PC-3 (cell line): ENCODE measurements at regions not wholly inside any gene's neighbourhood (a gene's known extent, or its start where the extent isn't known, plus 50 kb on each side); places are given as distances from the start of the nearest gene placed in this dataset.

ENCODE experiments used
- ATAC-seq: fragments of 200-7000 bp; cut with Tn5 transposase; 2 replicates; pipeline ENCODE4 v1.9.1; 2020; ENCODE audit warnings: mild to moderate bottlenecking, moderate library complexity
- BruUV-seq: library from RNA; stranded (reverse); fragments of 400-500 nt; replicated peaks from 2 replicates; lab custom pipeline; 2021; lab: Mats Ljungman, UMichigan
- CTCF ChIA-PET: fragments of 300-600 bp; sonication (Branson Sonifier 250); formaldehyde crosslinking; loops from one replicate; lab custom pipeline; 2022; ENCODE audit warnings: antibody characterized with exemption; lab: Charles Lee
- POLR2A ChIA-PET: fragments of 300-600 bp; sonication (Branson Sonifier 250); formaldehyde crosslinking; loops from one replicate; lab custom pipeline; 2022; ENCODE audit warnings: antibody characterized with exemption; ENCODE audit not compliant: unreplicated experiment; lab: Charles Lee
- DNase-seq: peaks from one replicate; pipeline ENCODE4 v3.0.0-alpha.2; 2015
- H2AFZ ChIP-seq: fragments of 300-600 bp; sonication (generic); 2 replicates; pipeline ENCODE4 v1.6.0; 2016; ENCODE audit warnings: antibody characterized with exemption, low read length
- H3F3A ChIP-seq: fragments of 300-600 bp; sonication (generic); one replicate; pipeline ENCODE4 v1.6.0; 2017; ENCODE audit warnings: antibody characterized with exemption, low read length, control low read depth, mild to moderate bottlenecking; ENCODE audit not compliant: unreplicated experiment
- H3K27ac ChIP-seq: fragments of 300-600 bp; sonication (generic); 2 replicates; pipeline ENCODE4 v1.5.1; 2016; ENCODE audit warnings: mild to moderate bottlenecking, low read length
- H3K27me3 ChIP-seq: fragments of 300-600 bp; sonication (generic); 2 replicates; pipeline ENCODE4 v1.6.1; 2016; ENCODE audit warnings: low read length, mixed read lengths
- H3K36me3 ChIP-seq: fragments of 300-600 bp; sonication (generic); 2 replicates; pipeline ENCODE4 v1.6.1; 2016; ENCODE audit warnings: low read depth, mixed run types, low read length, mixed read lengths
- H3K4me1 ChIP-seq: fragments of 300-600 bp; sonication (generic); 2 replicates; pipeline ENCODE4 v1.5.1; 2016; ENCODE audit warnings: low read length; ENCODE audit not compliant: insufficient read depth
- H3K4me2 ChIP-seq: fragments of 300-600 bp; sonication (generic); 2 replicates; pipeline ENCODE4 v1.6.0; 2016; ENCODE audit warnings: low read length
- H3K4me3 ChIP-seq: fragments of 300-600 bp; sonication (generic); 2 replicates; pipeline ENCODE4 v1.5.1; 2016; ENCODE audit warnings: mild to moderate bottlenecking, low read length, mixed read lengths
- H3K79me2 ChIP-seq: fragments of 300-600 bp; sonication (generic); 2 replicates; pipeline ENCODE4 v1.6.1; 2017; ENCODE audit warnings: low read length, mixed read lengths
- H3K9ac ChIP-seq: fragments of 300-600 bp; sonication (generic); 2 replicates; pipeline ENCODE4 v1.6.0; 2016; ENCODE audit warnings: mild to moderate bottlenecking, low read length
- H3K9me2 ChIP-seq: fragments of 300-600 bp; sonication (generic); replicated peaks from 2 replicates; pipeline ENCODE4 v1.6.1; 2016; ENCODE audit warnings: mixed run types, low read length, mixed read lengths
- H3K9me3 ChIP-seq: fragments of 300-600 bp; sonication (generic); 2 replicates; pipeline ENCODE4 v1.6.1; 2016; ENCODE audit warnings: low read length, mixed read lengths
- H4K20me1 ChIP-seq: fragments of 300-600 bp; sonication (generic); 2 replicates; pipeline ENCODE4 v1.6.1; 2016; ENCODE audit warnings: low read length, mixed read lengths
- EZH2 ChIP-seq: fragments of 300-600 bp; sonication (generic); IDR thresholded peaks from one replicate; pipeline ENCODE4 v1.6.1; 2017; ENCODE audit warnings: antibody characterized with exemption, mild to moderate bottlenecking, low read length; ENCODE audit not compliant: unreplicated experiment
- EZH2phosphoT487 ChIP-seq: fragments of 300-600 bp; sonication (generic); IDR thresholded peaks from 2 replicates; pipeline ENCODE4 v1.6.1; 2018; ENCODE audit warnings: mild to moderate bottlenecking, antibody characterized with exemption, low read length, borderline replicate concordance
- intact Hi-C: fragments of 100-400 bp; cut with micrococcal nuclease; formaldehyde crosslinking; loops from 2 replicates; pipeline ENCODE4 v1.9.0; 2023
- TF ChIP-seq, protein P1 (sequence below): fragments of 300-600 bp; sonication (generic); conservative IDR thresholded peaks from 2 replicates; pipeline ENCODE4 v1.5.1; 2017; ENCODE audit warnings: antibody characterized with exemption, low read depth, mild to moderate bottlenecking, low read length

DNA sequence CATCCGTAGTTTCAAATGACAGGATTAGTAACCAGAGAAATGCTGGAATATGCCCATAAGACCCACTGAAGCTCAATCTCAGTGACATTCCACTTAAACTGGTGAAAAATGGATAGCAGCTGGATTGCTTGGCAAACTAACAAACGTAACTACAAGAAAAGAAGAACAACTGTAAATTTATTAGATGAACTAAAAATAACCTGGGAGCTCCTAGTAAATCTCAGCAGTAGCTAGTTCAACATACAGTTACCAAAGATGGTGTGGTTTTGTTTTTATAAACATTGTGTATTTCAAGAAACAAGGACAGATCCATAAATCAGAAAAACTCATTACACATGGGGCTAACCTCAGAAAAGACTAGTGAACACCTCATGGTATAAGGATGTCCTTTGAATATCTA is 531.9 kb downstream of the XIRP2 start:
- H3K9ac ChIP-seq, result no peak overlapping the region
- no peaks in the 10 kb centered on the region for H3K36me3 ChIP-seq
- no peaks in the 10 kb centered on the region for H3K27me3 ChIP-seq
- H3K9me3 ChIP-seq, result no peaks in the 10 kb centered on the region
- no peaks in the 10 kb centered on the region for H4K20me1 ChIP-seq
- POLR2A ChIA-PET, result no interaction called here
- ATAC-seq (no peak), DNase-seq (no peak)
- CTCF ChIA-PET, result no interaction called here
- TF ChIP-seq EZH2, result no peak
- TF ChIP-seq EZH2phosphoT487, result no peak
- TF ChIP-seq, protein P1, sequence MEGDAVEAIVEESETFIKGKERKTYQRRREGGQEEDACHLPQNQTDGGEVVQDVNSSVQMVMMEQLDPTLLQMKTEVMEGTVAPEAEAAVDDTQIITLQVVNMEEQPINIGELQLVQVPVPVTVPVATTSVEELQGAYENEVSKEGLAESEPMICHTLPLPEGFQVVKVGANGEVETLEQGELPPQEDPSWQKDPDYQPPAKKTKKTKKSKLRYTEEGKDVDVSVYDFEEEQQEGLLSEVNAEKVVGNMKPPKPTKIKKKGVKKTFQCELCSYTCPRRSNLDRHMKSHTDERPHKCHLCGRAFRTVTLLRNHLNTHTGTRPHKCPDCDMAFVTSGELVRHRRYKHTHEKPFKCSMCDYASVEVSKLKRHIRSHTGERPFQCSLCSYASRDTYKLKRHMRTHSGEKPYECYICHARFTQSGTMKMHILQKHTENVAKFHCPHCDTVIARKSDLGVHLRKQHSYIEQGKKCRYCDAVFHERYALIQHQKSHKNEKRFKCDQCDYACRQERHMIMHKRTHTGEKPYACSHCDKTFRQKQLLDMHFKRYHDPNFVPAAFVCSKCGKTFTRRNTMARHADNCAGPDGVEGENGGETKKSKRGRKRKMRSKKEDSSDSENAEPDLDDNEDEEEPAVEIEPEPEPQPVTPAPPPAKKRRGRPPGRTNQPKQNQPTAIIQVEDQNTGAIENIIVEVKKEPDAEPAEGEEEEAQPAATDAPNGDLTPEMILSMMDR, result no peak
- no peaks in the 10 kb centered on the region for H3K9me2 ChIP-seq
- no peak overlapping the region for H2AFZ ChIP-seq
- H3K27ac ChIP-seq, result no peak overlapping the region
- BruUV-seq, result no TSS peak
- peaks cover 9% of the 10 kb centered on the region for H3K4me1 ChIP-seq
- no peak overlapping the region for H3K4me2 ChIP-seq
- no peaks in the 10 kb centered on the region for H3F3A ChIP-seq
- H3K4me3 ChIP-seq, result no peak overlapping the region
- intact Hi-C loops, result no loop called here
- H3K79me2 ChIP-seq, result no peaks in the 10 kb centered on the region

DNA sequence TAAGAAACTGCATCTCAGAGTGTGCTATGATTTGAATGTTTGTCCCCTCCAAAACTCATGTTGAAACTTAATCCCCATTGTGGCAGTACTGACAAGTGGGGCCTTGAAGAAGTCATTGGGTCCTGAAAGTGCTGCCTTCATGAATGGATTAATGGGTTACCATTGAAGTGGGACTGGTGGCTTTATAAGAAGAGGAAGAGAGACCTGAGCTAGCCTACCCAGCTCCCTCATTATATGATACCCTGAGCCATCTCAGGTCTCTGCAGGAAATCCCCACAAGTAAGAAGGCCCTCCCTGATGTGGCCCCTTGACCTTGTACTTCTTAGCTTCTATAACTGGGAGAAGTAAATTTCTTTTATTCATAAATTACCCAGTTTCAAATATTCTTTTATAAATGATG is 526.8 kb downstream of the XIRP2 start:
- TF ChIP-seq EZH2 (no peak), EZH2phosphoT487 (no peak)
- TF ChIP-seq, protein P1, result no peak
- Histone ChIP-seq H3K9ac (no peak overlapping the region), H3K79me2 (no peaks in the 10 kb centered on the region), H3K4me3 (no peak overlapping the region), H4K20me1 (no peaks in the 10 kb centered on the region), H2AFZ (no peak overlapping the region), H3F3A (no peaks in the 10 kb centered on the region), H3K27me3 (no peaks in the 10 kb centered on the region), H3K9me3 (no peaks in the 10 kb centered on the region), H3K4me1 (no peaks in the 10 kb centered on the region), H3K36me3 (no peaks in the 10 kb centered on the region), H3K9me2 (no peaks in the 10 kb centered on the region), H3K27ac (no peak overlapping the region), H3K4me2 (no peak overlapping the region)
- no peak for DNase-seq
- BruUV-seq, result no TSS peak
- no peak for ATAC-seq
- ChIA-PET CTCF (no interaction called here), POLR2A (no interaction called here)
- intact Hi-C loops, result no loop called here

DNA sequence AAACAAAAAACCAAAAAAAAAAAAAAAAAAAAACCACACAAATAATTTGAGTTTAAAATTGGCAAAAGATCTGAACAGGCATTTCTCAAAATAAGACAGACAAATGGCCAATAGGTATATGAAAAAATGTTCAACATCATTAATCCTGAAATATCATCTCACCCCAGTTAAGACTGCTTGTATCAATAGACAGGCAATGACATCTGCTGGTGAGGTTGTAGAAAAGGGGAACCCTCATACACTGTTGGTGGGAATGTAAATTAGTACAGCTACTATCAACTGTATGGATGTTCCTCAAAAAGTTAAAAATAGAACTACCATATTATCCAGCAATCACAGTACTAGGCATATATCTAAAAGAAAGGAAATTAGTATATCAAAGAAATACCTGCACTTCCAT is 523.1 kb downstream of the XIRP2 start:
- Histone ChIP-seq H3K9me2 (no peaks in the 10 kb centered on the region), H3K4me1 (no peaks in the 10 kb centered on the region), H3K36me3 (no peaks in the 10 kb centered on the region), H2AFZ (no peak overlapping the region), H3K9ac (no peak overlapping the region), H3K4me2 (no peak overlapping the region), H4K20me1 (no peaks in the 10 kb centered on the region), H3K9me3 (no peaks in the 10 kb centered on the region), H3K4me3 (no peak overlapping the region), H3F3A (no peaks in the 10 kb centered on the region), H3K27ac (no peak overlapping the region), H3K27me3 (no peaks in the 10 kb centered on the region), H3K79me2 (no peaks in the 10 kb centered on the region)
- TF ChIP-seq EZH2phosphoT487, result no peak
- TF ChIP-seq, protein P1, result peak; percentile 55
- ATAC-seq, result peak; percentile 50; the same call in 1 of the 2 replicates
- ChIA-PET POLR2A (no interaction called here), CTCF (interaction anchor here (0.6 to 1.5 kb wide), 6 partner anchors 69 to 917 kb away, joined by 3 to 19 read pairs (median 6); partner anchors contain the start of gene SCN7A)
- peak; percentile 40 for DNase-seq
- intact Hi-C loops, result loop anchor here (1.0 to 5.0 kb wide), 5 partner anchors 69 to 872 kb away; no protein-coding TSS in a partner anchor
- BruUV-seq, result no TSS peak
